Duodenal mucosa (tissue), 2 donors: ENCODE measurements at regions not wholly inside any gene's neighbourhood (a gene's known extent, or its start where the extent isn't known, plus 50 kb on each side); places are given as distances from the start of the nearest gene placed in this dataset.
"Not testable (repeated sequence)": the region's sequence is repeated elsewhere in the genome, so short reads cannot be mapped to it uniquely, and the experiment has no call there.

ENCODE experiments used
- H3K27ac ChIP-seq: one replicate; pipeline ENCODE4 v1.7.0; 2013; ENCODE audit warnings: low read depth, low read length
- H3K27me3 ChIP-seq, 2 donors: one replicate each; pipeline ENCODE4 v1.7.0; 2013; ENCODE audit warnings: low read length in 2 of 2, control low read depth in 1 of 2; ENCODE audit not compliant: insufficient read depth in 2 of 2, control insufficient read depth in 1 of 2
- H3K36me3 ChIP-seq, 2 donors: one replicate each; pipeline ENCODE4 v1.7.0; 2013; ENCODE audit warnings: low read length in 2 of 2, control low read depth in 1 of 2; ENCODE audit not compliant: insufficient read depth in 2 of 2, control insufficient read depth in 1 of 2
- H3K4me1 ChIP-seq, 2 donors: one replicate each; pipeline ENCODE4 v1.7.0; 2013; ENCODE audit warnings: low read length in 2 of 2, control low read depth in 1 of 2; ENCODE audit not compliant: insufficient read depth in 2 of 2, control insufficient read depth in 1 of 2
- H3K4me3 ChIP-seq, 2 donors: one replicate each; pipeline ENCODE4 v1.7.0; 2013; ENCODE audit warnings: low read length in 2 of 2, low read depth in 1 of 2
- H3K9ac ChIP-seq, 2 donors: one replicate each; pipeline ENCODE4 v1.7.0; 2013; ENCODE audit warnings: low read length in 2 of 2, low read depth in 1 of 2
- H3K9me3 ChIP-seq, 2 donors: one replicate each; pipeline ENCODE4 v1.7.0; 2013; ENCODE audit warnings: low read length in 2 of 2, control low read depth in 1 of 2; ENCODE audit not compliant: control insufficient read depth in 1 of 2

GRCh38 chr3:10641760-10642159, 136.4 kb upstream of the ATP2B2 start:
- peaks cover 3 to 5% of the 10 kb centered on the region in 2 donors for H3K9me3 ChIP-seq
- H3K27me3 ChIP-seq: no peaks in the 10 kb centered on the region
- H3K9ac ChIP-seq: no peak overlapping the region
- H3K27ac ChIP-seq: no peak overlapping the region
- no peaks in the 10 kb centered on the region for H3K4me1 ChIP-seq
- H3K36me3 ChIP-seq: no peaks in the 10 kb centered on the region
- no peak overlapping the region for H3K4me3 ChIP-seq

DNA sequence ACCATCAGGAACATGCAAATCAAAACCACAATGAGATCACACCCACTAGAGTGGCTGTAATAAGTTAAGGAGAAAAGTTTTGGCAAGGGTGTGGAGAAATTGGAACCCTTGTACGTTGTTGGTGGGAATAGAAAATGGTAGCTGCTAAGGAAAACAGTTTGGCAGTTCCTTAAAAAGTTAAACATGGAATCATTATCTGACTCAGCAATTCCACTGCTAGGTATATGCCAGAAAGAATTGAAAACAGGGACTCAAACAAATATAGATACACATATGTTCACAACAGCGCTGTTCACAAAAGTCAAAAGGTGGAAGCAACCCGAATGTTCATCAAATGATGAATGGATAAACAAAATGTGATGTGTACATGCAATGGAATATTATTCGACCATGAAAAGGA, 138.8 kb upstream of the ATP2B2 start:
- Histone ChIP-seq H3K9ac (no peak overlapping the region), H3K4me3 (no peak overlapping the region), H3K36me3 (no peaks in the 10 kb centered on the region), H3K9me3 (no peaks in the 10 kb centered on the region), H3K27me3 (no peaks in the 10 kb centered on the region), H3K4me1 (no peaks in the 10 kb centered on the region), H3K27ac (no peak overlapping the region)

- Histone ChIP-seq H3K27ac (no peak overlapping the region), H3K9me3 (no peaks in the 10 kb centered on the region), H3K4me1 (no peaks in the 10 kb centered on the region), H3K9ac (no peak overlapping the region), H3K36me3 (no peaks in the 10 kb centered on the region), H3K27me3 (no peaks in the 10 kb centered on the region), H3K4me3 (no peak overlapping the region)
Observed at GRCh38 chr3:10645800-10646199, 140.4 kb upstream of the ATP2B2 start.

DNA sequence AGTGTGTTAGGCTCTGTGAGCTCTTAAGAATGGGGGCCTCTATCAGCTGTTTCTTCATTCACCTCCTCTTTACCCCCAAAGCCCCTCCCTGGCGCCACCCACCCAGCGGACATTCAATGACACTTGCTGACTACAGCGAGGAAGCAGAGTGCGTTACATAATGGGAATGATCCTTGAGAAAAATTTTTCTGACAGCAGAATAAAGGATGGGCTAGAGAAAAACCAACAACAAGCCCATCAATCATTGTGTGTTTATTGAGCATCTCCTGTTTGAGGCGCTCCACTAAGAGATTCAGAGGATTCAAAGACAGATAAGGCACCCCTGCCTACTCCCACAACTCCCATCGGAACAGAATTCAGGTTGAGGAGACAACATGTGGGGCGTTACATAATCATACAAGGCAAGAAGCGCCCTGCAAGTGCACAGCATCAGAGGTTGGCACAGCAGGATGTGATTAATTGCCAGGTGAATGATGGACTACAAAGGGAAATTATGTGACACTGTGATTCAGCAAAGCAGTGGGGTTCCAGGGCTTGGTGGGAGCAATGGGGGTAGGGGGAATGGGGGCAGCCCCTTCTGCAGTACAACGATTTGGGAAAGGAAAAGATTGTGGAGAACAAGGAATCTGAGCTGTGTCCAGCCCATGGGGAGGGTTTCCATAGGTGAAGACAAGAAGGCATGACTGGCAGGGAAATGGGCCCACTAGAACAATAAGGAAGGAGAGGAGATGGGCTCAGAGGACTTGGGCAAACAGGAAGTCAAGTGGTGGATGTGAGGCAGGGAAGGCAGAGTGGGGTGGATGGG, 141.3 kb upstream of the ATP2B2 start:
- Histone ChIP-seq H3K27ac (no peak overlapping the region), H3K4me3 (no peak overlapping the region), H3K36me3 (no peaks in the 10 kb centered on the region), H3K9me3 (no peaks in the 10 kb centered on the region), H3K27me3 (no peaks in the 10 kb centered on the region), H3K9ac (no peak overlapping the region), H3K4me1 (no peaks in the 10 kb centered on the region)

- Histone ChIP-seq H3K4me3 (no peak overlapping the region), H3K9me3 (no peaks in the 10 kb centered on the region), H3K4me1 (no peaks in the 10 kb centered on the region), H3K27ac (no peak overlapping the region), H3K27me3 (no peaks in the 10 kb centered on the region), H3K9ac (no peak overlapping the region), H3K36me3 (no peaks in the 10 kb centered on the region)
Observed at GRCh38 chr3:10647376-10647775, 142.0 kb upstream of the ATP2B2 start.

- H3K9ac ChIP-seq: no peak overlapping the region
- H3K9me3 ChIP-seq: no peaks in the 10 kb centered on the region
- H3K27me3 ChIP-seq: no peaks in the 10 kb centered on the region
- H3K36me3 ChIP-seq: no peaks in the 10 kb centered on the region
- no peaks in the 10 kb centered on the region for H3K4me1 ChIP-seq
- H3K4me3 ChIP-seq: no peak overlapping the region
- H3K27ac ChIP-seq: no peak overlapping the region
Observed at GRCh38 chr3:10648181-10648580, 142.8 kb upstream of the ATP2B2 start.

- not testable (repeated sequence) for H3K27me3 ChIP-seq, H3K27ac ChIP-seq, H3K9ac ChIP-seq, H3K4me1 ChIP-seq, H3K9me3 ChIP-seq, H3K4me3 ChIP-seq, H3K36me3 ChIP-seq
Observed at GRCh38 chr3:10649463-10649862, 144.1 kb upstream of the ATP2B2 start.

GRCh38 chr3:10651506-10651905, 146.1 kb upstream of the ATP2B2 start:
- Histone ChIP-seq H3K27ac (no peak overlapping the region), H3K4me1 (no peaks in the 10 kb centered on the region), H3K36me3 (no peaks in the 10 kb centered on the region), H3K4me3 (no peak overlapping the region), H3K9me3 (no peaks in the 10 kb centered on the region), H3K9ac (no peak overlapping the region), H3K27me3 (peaks cover 0 to 1% of the 10 kb centered on the region in 2 donors)

DNA sequence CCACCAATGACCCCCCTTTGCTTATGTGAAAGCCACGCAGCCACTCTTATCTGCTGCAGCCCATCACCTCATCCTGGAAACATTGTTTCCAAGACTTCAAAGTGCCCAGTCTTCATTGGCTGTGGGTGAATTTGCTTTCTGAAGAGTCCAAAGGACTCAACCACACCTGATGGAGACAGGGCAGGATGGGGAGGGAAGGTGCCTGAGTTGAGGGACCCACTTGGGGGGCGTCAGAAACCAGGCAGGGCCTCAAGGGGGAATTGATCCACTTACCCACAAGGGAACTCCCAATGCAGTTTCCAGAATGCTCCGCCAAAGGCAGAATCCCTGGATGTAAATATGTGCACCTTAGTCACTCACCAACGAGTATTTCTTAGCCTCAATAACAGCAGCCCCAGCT, 147.9 kb upstream of the ATP2B2 start:
- Histone ChIP-seq H3K4me3 (no peak overlapping the region), H3K27me3 (peaks cover 4% of the 10 kb centered on the region in 2 donors), H3K4me1 (no peaks in the 10 kb centered on the region), H3K9me3 (no peaks in the 10 kb centered on the region), H3K9ac (no peak overlapping the region), H3K36me3 (no peaks in the 10 kb centered on the region), H3K27ac (no peak overlapping the region)

GRCh38 chr3:10653866-10654611, 148.7 kb upstream of the ATP2B2 start:
- no peaks in the 10 kb centered on the region for H3K36me3 ChIP-seq
- no peaks in the 10 kb centered on the region for H3K9me3 ChIP-seq
- no peak overlapping the region for H3K4me3 ChIP-seq
- no peak overlapping the region for H3K27ac ChIP-seq
- no peaks in the 10 kb centered on the region for H3K4me1 ChIP-seq
- H3K27me3 ChIP-seq: peaks cover 4% of the 10 kb centered on the region in 2 donors
- H3K9ac ChIP-seq: no peak overlapping the region
